ENCODE measurements at regions not wholly inside any gene's neighbourhood (a gene's known extent, or its start where the extent isn't known, plus 50 kb on each side); places are given as distances from the start of the nearest gene placed in this dataset.
"Not testable (repeated sequence)": the region's sequence is repeated elsewhere in the genome, so short reads cannot be mapped to it uniquely, and the experiment has no call there.

DNA sequence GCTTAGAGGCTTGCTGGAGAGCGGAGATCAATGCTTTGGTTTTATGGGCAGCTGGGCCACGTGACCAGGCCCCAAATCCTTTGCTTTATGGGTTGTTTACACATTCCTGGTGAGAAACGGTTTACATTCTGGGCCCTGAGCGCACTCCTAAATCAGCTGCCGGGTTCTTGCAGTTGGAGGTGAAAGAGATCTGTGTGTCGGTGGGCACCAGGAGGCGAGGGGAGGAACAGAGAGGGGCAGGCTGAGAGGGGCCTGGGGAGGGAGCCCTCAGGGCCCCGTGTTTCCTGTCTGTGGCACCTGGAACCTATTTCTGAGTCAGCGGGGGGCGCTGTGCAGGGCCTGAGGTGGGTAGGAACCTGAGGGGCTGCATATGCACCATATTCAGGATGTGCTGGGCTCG lies 63.5 kb upstream of the HAND1 start:
- no peak for FAIRE-seq
- peaks cover 0 to 8% (median 0%) of the 10 kb centered on the region in 4 donors for H3K27me3 ChIP-seq
- H3K27ac ChIP-seq = no peak overlapping the region
- DNase-seq = peak in 1 of 6 donors; percentile 72
- 37 to 40% methylated on average over 11 of the region's 11 CpGs for WGBS, 2 donors
- H3K4me1 ChIP-seq = no peaks in the 10 kb centered on the region
- no peak overlapping the region for H3K4me3 ChIP-seq
- TF ChIP-seq, protein P1, sequence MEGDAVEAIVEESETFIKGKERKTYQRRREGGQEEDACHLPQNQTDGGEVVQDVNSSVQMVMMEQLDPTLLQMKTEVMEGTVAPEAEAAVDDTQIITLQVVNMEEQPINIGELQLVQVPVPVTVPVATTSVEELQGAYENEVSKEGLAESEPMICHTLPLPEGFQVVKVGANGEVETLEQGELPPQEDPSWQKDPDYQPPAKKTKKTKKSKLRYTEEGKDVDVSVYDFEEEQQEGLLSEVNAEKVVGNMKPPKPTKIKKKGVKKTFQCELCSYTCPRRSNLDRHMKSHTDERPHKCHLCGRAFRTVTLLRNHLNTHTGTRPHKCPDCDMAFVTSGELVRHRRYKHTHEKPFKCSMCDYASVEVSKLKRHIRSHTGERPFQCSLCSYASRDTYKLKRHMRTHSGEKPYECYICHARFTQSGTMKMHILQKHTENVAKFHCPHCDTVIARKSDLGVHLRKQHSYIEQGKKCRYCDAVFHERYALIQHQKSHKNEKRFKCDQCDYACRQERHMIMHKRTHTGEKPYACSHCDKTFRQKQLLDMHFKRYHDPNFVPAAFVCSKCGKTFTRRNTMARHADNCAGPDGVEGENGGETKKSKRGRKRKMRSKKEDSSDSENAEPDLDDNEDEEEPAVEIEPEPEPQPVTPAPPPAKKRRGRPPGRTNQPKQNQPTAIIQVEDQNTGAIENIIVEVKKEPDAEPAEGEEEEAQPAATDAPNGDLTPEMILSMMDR (IDR thresholded peaks at IDR 0.05) = peak in 1 of 4 donors; percentile 41
- intact Hi-C loops (cut with DNase I) = no loop called here
- H3K9me3 ChIP-seq = no peaks in the 10 kb centered on the region
- ATAC-seq = no peak
- H3K36me3 ChIP-seq = no peaks in the 10 kb centered on the region

DNA sequence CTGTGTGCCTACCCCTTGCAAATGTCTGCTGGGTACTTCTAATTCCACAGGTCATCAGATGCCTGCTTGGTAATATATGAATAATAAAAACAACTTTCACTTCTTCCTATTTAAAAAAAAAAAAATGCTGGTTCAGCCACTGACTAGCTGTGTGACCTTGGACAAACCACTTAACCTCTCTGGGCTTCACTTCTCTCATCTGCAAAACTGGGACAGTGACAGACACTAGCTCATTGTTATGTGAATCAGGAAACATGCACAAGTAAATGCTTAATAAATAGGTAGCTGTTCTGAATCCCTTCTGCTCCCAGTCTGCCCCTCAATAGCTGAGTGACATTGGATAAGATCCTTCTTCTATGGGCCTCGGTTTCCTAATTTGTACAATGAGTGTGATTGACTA lies 62.6 kb upstream of the HAND1 start:
- TF ChIP-seq, protein P1 (IDR thresholded peaks at IDR 0.05) = no peak
- FAIRE-seq (no peak), ATAC-seq (no peak), DNase-seq (no peak)
- no peaks in the 10 kb centered on the region for H3K36me3 ChIP-seq
- no peaks in the 10 kb centered on the region for H3K4me1 ChIP-seq
- H3K4me3 ChIP-seq = no peak overlapping the region
- intact Hi-C loops (cut with DNase I) = no loop called here
- no peak overlapping the region for H3K27ac ChIP-seq
- H3K9me3 ChIP-seq = no peaks in the 10 kb centered on the region
- peaks cover 0 to 8% (median 0%) of the 10 kb centered on the region in 4 donors for H3K27me3 ChIP-seq
- 70 to 72% methylated on average over 1 of the region's 1 CpG for WGBS, 2 donors

DNA sequence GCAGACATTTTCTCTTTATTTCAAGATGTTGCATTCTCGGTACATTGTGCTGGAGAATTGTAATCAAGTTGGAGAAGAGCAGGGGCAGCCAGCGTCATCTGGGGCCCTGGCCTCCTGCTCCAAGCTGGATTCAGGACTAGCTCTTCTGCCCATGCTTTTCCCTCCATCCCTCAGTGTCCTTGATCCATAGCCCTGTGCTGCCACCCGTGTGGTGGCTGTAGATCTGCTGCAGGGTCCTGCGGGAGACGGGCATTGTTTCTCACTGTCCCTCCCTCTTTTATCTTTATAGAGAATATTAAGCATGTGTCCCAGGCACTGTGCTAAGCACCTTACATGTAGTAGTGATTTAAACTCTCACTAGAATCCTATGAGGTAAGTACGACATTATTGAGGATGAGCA lies 60.5 kb upstream of the HAND1 start:
- WGBS, 2 donors = 66 to 71% methylated on average over 6 of the region's 6 CpGs
- ATAC-seq (no peak), DNase-seq (no peak), FAIRE-seq (no peak)
- intact Hi-C loops (cut with DNase I) = no loop called here
- H3K4me3 ChIP-seq = no peak overlapping the region
- TF ChIP-seq, protein P1 (IDR thresholded peaks at IDR 0.05) = no peak
- no peak overlapping the region for H3K27ac ChIP-seq
- H3K9me3 ChIP-seq = no peaks in the 10 kb centered on the region
- H3K27me3 ChIP-seq = no peaks in the 10 kb centered on the region
- H3K36me3 ChIP-seq = no peaks in the 10 kb centered on the region
- H3K4me1 ChIP-seq = no peaks in the 10 kb centered on the region

DNA sequence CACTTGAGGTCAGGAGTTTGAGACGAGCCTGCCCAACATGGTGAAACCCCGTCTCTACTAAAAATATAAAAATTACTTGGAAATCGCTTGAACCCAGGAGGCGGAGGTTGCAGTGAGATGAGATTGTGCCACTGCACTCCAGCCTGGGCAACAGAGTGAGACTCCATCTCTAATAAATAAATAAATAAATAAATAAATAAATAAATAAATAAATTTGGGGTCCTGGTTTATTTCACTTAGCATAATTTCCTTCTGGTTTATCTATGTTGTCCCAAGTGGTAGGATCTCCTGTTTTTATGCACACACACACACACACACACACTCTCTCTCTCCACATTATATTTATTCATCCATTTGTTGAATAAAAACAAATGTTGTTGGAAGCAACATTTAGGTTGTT lies 58.4 kb upstream of the HAND1 start:
- ATAC-seq; FAIRE-seq; H3K4me1 ChIP-seq; H3K4me3 ChIP-seq; H3K27ac ChIP-seq; intact Hi-C loops (cut with DNase I); H3K27me3 ChIP-seq; H3K36me3 ChIP-seq; DNase-seq; H3K9me3 ChIP-seq: not testable (repeated sequence)
- 82 to 86% methylated on average over 4 of the region's 4 CpGs for WGBS, 2 donors

DNA sequence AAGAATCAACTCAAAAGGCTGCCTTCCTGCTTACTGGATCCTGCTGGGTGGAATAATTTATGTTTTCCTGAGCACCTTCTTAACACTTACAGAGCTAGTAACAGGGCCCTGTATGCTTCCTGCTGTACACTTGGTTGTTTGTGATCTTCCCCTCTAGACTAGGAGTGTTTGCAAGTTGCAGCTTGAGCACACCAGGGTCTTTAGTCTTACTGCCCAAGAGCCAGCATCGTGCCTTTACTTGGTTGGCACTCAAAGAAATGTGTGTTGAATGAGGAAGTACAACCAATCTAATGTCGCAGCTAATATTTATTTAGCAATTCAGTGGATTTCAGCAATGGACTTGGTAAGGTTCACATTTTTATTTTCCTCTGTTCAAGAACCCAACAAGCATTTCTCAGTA lies 57.5 kb upstream of the HAND1 start:
- no peak for FAIRE-seq
- intact Hi-C loops (cut with DNase I) = no loop called here

More for the DNA sequence above, 57.5 kb upstream of the HAND1 start:
- TF ChIP-seq, protein P1 (IDR thresholded peaks at IDR 0.05) = no peak
- Histone ChIP-seq H3K4me3 (no peak overlapping the region), H3K27me3 (no peaks in the 10 kb centered on the region), H3K9me3 (no peaks in the 10 kb centered on the region), H3K4me1 (no peaks in the 10 kb centered on the region), H3K36me3 (no peaks in the 10 kb centered on the region), H3K27ac (no peak overlapping the region)
- WGBS, 2 donors = 66 to 70% methylated on average over 2 of the region's 2 CpGs
- DNase-seq (no peak), ATAC-seq (no peak)
